ENCODE measurements at regions not wholly inside any gene's neighbourhood (a gene's known extent, or its start where the extent isn't known, plus 50 kb on each side); places are given as distances from the start of the nearest gene placed in this dataset.
"Not testable (repeated sequence)": the region's sequence is repeated elsewhere in the genome, so short reads cannot be mapped to it uniquely, and the experiment has no call there.

DNA sequence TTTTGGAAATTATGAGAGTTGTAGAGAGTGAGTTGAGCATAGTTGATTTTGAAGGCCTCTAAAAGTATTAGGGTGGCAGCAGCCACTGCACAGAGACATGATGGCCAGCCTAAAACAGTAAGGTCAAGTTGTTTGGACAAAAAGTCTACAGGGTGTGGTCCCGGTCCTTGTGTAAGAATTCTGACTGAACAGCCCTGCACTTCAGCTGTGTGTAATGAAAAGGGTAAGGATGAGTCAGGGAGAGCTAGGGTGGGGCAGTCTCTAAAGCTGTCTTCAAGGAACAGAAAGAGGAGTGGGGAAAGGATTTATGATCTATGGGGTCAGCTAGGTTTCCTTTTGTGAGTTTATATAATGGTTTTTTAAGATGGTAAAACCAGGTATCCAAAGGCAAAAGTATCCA lies 284.8 kb downstream of the RPS4Y2 start:
- DNase-seq; H3K27me3 ChIP-seq (ENCODE audit: control insufficient read depth in 3 of 3, insufficient read depth in 3 of 3, low read length in 3 of 3); FAIRE-seq; H3K27ac ChIP-seq (ENCODE audit: low read depth in 1 of 3, low read length in 2 of 3); H3K4me1 ChIP-seq (ENCODE audit: control insufficient read depth in 3 of 3, insufficient read depth in 2 of 3, low read depth in 1 of 3, low read length in 2 of 3); H3K36me3 ChIP-seq (ENCODE audit: control insufficient read depth in 3 of 3, insufficient read depth in 2 of 3, low read depth in 1 of 3, low read length in 3 of 3); H3K4me3 ChIP-seq (ENCODE audit: low read depth in 1 of 3, low read length in 3 of 3); H3K9me3 ChIP-seq (ENCODE audit: control insufficient read depth in 2 of 2, insufficient read depth in 1 of 2, low read depth in 1 of 2, low read length in 1 of 2): not testable (repeated sequence)
- 66 to 78% methylated on average over 1 of the region's 1 CpG; no CpG with 5 or more reads in 1 of the 3 donors for WGBS, 3 donors

DNA sequence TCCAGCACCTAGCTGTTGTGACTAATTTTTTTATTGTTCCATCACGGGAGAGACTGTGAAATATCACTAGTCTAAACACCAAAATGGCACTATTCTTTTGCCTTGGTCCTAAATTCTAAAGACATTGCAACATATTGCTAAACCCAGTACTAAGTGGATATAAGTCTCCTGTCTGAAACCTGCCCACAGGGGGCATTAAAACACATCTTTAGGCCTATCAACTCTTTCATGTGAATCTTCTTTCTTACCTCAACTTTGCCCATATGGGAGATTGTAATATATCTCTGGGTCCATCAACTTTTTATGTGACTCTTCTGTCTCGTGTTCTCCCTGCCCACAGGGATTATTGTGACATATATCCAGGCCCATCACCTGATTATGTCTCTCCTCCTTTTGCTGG lies 317.2 kb downstream of the RPS4Y2 start:
- DNase-seq (no peak), FAIRE-seq (no peak)
- peaks cover 0 to 3% of the 10 kb centered on the region in 2 donors for H3K9me3 ChIP-seq (ENCODE audit: control insufficient read depth in 2 of 2, insufficient read depth in 1 of 2, low read depth in 1 of 2, low read length in 1 of 2)
- H3K27me3 ChIP-seq (ENCODE audit: control insufficient read depth in 3 of 3, insufficient read depth in 3 of 3, low read length in 3 of 3), result no peaks in the 10 kb centered on the region
- H3K27ac ChIP-seq (ENCODE audit: low read depth in 1 of 3, low read length in 2 of 3), result no peak overlapping the region
- whole genome bisulfite sequencing, 3 donors, result 70 to 92% methylated on average over 2 of the region's 2 CpGs; no CpG with 5 or more reads in 1 of the 3 donors
- no peak overlapping the region for H3K4me3 ChIP-seq (ENCODE audit: low read depth in 1 of 3, low read length in 3 of 3)
- no peaks in the 10 kb centered on the region for H3K36me3 ChIP-seq (ENCODE audit: control insufficient read depth in 3 of 3, insufficient read depth in 2 of 3, low read depth in 1 of 3, low read length in 3 of 3)
- no peaks in the 10 kb centered on the region for H3K4me1 ChIP-seq (ENCODE audit: control insufficient read depth in 3 of 3, insufficient read depth in 2 of 3, low read depth in 1 of 3, low read length in 2 of 3)

DNA sequence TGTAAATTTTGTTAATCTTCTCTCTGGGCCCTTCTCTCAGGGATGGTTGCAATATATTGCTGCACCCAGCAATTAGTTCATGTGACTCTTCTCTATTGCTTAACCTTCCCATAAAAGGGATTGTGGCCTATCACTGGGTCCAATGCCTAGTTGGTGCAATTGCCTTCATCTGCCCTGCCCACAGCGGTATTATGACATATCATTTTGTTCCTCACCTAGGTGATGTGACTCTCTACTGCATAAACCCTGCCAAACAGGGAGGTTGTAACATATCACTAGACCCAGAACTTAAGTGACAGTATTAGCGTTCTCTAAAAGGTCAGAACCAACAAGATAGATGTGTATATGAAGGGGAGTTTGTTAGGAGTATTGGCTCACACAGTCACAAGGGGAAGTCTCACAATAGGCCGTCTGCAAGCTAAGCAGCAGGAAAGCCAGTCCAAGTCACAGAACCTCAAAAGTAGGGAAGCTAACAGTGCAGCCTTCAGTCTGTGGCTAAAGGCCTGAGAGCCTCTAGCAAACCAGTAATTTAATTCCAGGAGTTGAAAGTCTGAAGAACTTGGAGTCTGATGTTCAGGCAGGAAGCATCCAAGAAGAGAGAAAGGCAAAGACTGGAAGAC lies 317.8 kb downstream of the RPS4Y2 start:
- no peaks in the 10 kb centered on the region for H3K36me3 ChIP-seq (ENCODE audit: control insufficient read depth in 3 of 3, insufficient read depth in 2 of 3, low read depth in 1 of 3, low read length in 3 of 3)
- 73 to 100% methylated on average over 3 of the region's 3 CpGs; no CpG with 5 or more reads in 1 of the 3 donors for WGBS, 3 donors
- FAIRE-seq (no peak), DNase-seq (peak in 1 of 2 donors; percentile 14)
- H3K4me1 ChIP-seq (ENCODE audit: control insufficient read depth in 3 of 3, insufficient read depth in 2 of 3, low read depth in 1 of 3, low read length in 2 of 3), result no peaks in the 10 kb centered on the region
- no peak overlapping the region for H3K4me3 ChIP-seq (ENCODE audit: low read depth in 1 of 3, low read length in 3 of 3)
- H3K27ac ChIP-seq (ENCODE audit: low read depth in 1 of 3, low read length in 2 of 3), result no peak overlapping the region
- H3K27me3 ChIP-seq (ENCODE audit: control insufficient read depth in 3 of 3, insufficient read depth in 3 of 3, low read length in 3 of 3), result no peaks in the 10 kb centered on the region
- H3K9me3 ChIP-seq (ENCODE audit: control insufficient read depth in 2 of 2, insufficient read depth in 1 of 2, low read depth in 1 of 2, low read length in 1 of 2), result peaks cover 0 to 3% of the 10 kb centered on the region in 2 donors

DNA sequence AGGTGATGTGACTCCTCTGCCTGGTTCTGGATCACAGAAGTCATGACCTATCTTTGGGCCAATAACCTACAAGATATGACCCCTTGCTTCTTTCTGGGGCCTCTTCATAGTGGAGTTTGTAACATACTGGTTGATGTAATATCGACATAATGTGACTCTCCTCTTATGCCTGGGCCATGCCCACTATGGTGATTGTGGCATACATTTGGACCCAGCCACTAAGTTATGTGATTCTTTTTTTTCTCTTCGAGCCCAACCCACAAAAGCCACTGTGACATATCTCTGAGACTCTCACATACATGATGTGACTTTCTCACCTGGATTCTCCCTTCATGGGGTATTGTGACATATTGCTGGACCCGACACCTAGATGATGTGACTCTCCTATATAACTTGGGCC lies 319.8 kb downstream of the RPS4Y2 start:
- Histone ChIP-seq H3K4me1 (ENCODE audit: control insufficient read depth in 3 of 3, insufficient read depth in 2 of 3, low read depth in 1 of 3, low read length in 2 of 3) (no peaks in the 10 kb centered on the region), H3K4me3 (ENCODE audit: low read depth in 1 of 3, low read length in 3 of 3) (no peak overlapping the region), H3K27me3 (ENCODE audit: control insufficient read depth in 3 of 3, insufficient read depth in 3 of 3, low read length in 3 of 3) (no peaks in the 10 kb centered on the region), H3K36me3 (ENCODE audit: control insufficient read depth in 3 of 3, insufficient read depth in 2 of 3, low read depth in 1 of 3, low read length in 3 of 3) (no peaks in the 10 kb centered on the region), H3K27ac (ENCODE audit: low read depth in 1 of 3, low read length in 2 of 3) (no peak overlapping the region), H3K9me3 (ENCODE audit: control insufficient read depth in 2 of 2, insufficient read depth in 1 of 2, low read depth in 1 of 2, low read length in 1 of 2) (peaks cover 0 to 1% of the 10 kb centered on the region in 2 donors)
- DNase-seq (no peak), FAIRE-seq (no peak)
- 74 to 82% methylated on average over 3 of the region's 3 CpGs; no CpG with 5 or more reads in 1 of the 3 donors for WGBS, 3 donors

DNA sequence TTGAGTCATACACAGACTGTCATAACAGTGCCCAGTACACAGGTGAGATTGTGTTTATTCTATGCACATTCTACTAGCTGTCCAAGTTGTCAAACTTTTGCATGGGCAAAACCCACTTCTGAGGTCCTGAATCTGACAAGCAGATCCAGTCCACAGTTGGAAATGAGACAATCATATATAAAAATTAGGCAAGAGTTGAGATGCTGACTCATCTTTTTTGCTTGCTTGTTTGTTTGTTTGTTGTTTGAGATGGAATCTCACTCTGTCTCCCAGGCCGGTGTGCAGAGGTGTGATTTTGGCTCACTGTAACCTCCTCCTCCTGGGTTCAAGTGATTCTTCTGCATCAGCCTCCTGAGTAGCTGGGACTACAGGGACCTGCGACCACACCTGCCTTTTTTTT lies 323.8 kb downstream of the RPS4Y2 start:
- no peak for DNase-seq
- 40 to 100% methylated on average over 1 to 2 of the region's 2 CpGs; no CpG with 5 or more reads in 1 of the 3 donors for WGBS, 3 donors
- no peaks in the 10 kb centered on the region for H3K27me3 ChIP-seq (ENCODE audit: control insufficient read depth in 3 of 3, insufficient read depth in 3 of 3, low read length in 3 of 3)
- H3K36me3 ChIP-seq (ENCODE audit: control insufficient read depth in 3 of 3, insufficient read depth in 2 of 3, low read depth in 1 of 3, low read length in 3 of 3), result no peaks in the 10 kb centered on the region
- FAIRE-seq, result no peak
- H3K4me3 ChIP-seq (ENCODE audit: low read depth in 1 of 3, low read length in 3 of 3), result no peak overlapping the region
- no peak overlapping the region for H3K27ac ChIP-seq (ENCODE audit: low read depth in 1 of 3, low read length in 2 of 3)
- H3K9me3 ChIP-seq (ENCODE audit: control insufficient read depth in 2 of 2, insufficient read depth in 1 of 2, low read depth in 1 of 2, low read length in 1 of 2), result no peaks in the 10 kb centered on the region
- H3K4me1 ChIP-seq (ENCODE audit: control insufficient read depth in 3 of 3, insufficient read depth in 2 of 3, low read depth in 1 of 3, low read length in 2 of 3), result no peaks in the 10 kb centered on the region

DNA sequence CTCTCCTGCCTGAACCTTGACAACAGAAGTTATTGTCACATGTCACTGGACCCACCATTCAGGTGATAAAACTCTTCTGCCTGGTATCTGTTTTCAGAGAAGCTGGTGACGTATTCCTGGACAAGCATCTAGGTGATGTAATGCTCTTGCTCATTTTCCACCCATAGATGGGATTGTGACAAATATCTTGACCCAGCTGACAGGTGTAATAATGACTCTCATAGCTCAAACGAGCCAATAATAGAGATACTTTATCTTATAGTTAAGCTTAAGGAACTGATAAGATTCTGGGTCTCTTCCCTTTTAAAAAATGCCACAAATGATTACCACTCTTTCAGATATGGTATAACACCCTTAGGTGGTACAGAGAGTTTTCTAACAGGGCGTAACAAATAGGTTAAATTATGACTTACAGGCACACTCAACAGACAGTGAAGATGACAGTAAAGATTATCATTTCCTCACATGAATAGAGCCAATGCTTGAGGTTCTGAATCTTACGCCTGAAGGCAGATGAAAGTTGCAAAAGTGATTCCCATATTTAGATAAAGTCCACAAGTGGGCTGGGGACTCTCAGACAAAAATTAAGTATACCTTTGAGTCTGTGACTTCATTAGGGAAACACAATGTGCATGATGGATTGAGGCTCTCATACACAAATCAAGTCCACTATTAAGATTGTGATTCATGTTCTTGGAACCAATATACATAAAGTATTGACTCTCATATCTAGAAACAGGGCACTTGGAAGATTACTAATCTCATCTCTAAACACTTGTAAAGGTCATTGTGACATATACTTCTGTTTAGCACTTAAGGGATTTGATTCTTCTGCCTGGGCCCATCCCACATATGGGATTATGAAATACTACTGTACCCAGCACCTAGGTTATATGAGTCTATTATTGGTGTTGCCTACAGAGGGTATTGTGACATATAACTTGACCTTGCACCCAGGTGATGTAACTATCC lies 326.0 kb downstream of the RPS4Y2 start:
- no peaks in the 10 kb centered on the region for H3K36me3 ChIP-seq (ENCODE audit: control insufficient read depth in 3 of 3, insufficient read depth in 2 of 3, low read depth in 1 of 3, low read length in 3 of 3)
- 50 to 57% methylated on average over 4 of the region's 4 CpGs; no CpG with 5 or more reads in 1 of the 3 donors for WGBS, 3 donors
- no peak overlapping the region for H3K4me3 ChIP-seq (ENCODE audit: low read depth in 1 of 3, low read length in 3 of 3)
- FAIRE-seq (no peak), DNase-seq (peak in 1 of 2 donors; percentile 20)
- H3K27me3 ChIP-seq (ENCODE audit: control insufficient read depth in 3 of 3, insufficient read depth in 3 of 3, low read length in 3 of 3), result no peaks in the 10 kb centered on the region
- H3K27ac ChIP-seq (ENCODE audit: low read depth in 1 of 3, low read length in 2 of 3), result no peak overlapping the region
- H3K4me1 ChIP-seq (ENCODE audit: control insufficient read depth in 3 of 3, insufficient read depth in 2 of 3, low read depth in 1 of 3, low read length in 2 of 3), result no peaks in the 10 kb centered on the region
- H3K9me3 ChIP-seq (ENCODE audit: control insufficient read depth in 2 of 2, insufficient read depth in 1 of 2, low read depth in 1 of 2, low read length in 1 of 2), result peaks cover 0 to 3% of the 10 kb centered on the region in 2 donors

DNA sequence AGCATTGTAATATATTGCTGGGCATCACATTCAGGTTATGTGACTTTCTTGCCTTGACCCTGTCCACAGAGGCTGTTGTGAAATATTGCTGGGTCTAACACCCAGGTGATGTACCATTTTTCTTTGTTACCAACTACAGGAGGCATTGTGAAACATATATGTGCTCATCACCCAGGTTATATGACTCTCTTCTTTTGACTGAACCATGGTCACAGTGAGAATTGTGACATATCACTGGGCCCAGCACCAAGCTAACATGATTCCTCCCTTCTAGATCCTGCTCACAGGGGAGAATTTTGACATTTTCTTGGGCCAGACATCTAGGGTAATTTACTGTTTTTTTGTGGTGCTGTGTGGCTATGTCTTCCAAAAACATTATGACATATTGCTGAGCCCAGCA lies 326.7 kb downstream of the RPS4Y2 start:
- H3K27me3 ChIP-seq (ENCODE audit: control insufficient read depth in 3 of 3, insufficient read depth in 3 of 3, low read length in 3 of 3), result no peaks in the 10 kb centered on the region
- DNase-seq, result no peak
- no peaks in the 10 kb centered on the region for H3K4me1 ChIP-seq (ENCODE audit: control insufficient read depth in 3 of 3, insufficient read depth in 2 of 3, low read depth in 1 of 3, low read length in 2 of 3)
- no peak for FAIRE-seq
- no peak overlapping the region for H3K4me3 ChIP-seq (ENCODE audit: low read depth in 1 of 3, low read length in 3 of 3)
- no peaks in the 10 kb centered on the region for H3K36me3 ChIP-seq (ENCODE audit: control insufficient read depth in 3 of 3, insufficient read depth in 2 of 3, low read depth in 1 of 3, low read length in 3 of 3)
- H3K27ac ChIP-seq (ENCODE audit: low read depth in 1 of 3, low read length in 2 of 3), result no peak overlapping the region
- H3K9me3 ChIP-seq (ENCODE audit: control insufficient read depth in 2 of 2, insufficient read depth in 1 of 2, low read depth in 1 of 2, low read length in 1 of 2), result peaks cover 0 to 3% of the 10 kb centered on the region in 2 donors

DNA sequence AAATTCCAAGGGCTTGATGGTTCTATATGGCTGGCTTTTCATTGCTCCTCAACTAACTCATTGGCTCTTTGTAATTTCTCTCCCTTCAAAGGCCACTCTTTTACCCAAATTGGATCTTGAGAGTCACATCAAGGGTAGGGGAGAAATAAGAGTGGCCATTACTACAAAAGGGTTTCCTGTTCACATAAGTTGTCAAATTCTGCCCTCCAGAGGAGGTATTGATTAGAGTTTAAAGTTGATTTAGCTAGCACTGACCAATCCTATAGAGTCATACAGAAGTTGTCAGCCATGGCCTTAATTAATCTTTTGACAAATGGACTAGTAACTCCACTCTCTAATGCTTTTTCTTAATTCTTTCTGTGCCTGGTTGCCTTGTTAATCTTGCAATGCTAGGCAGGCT lies 336.0 kb downstream of the RPS4Y2 start:
- no peaks in the 10 kb centered on the region for H3K36me3 ChIP-seq (ENCODE audit: control insufficient read depth in 3 of 3, insufficient read depth in 2 of 3, low read depth in 1 of 3, low read length in 3 of 3)
- no peaks in the 10 kb centered on the region for H3K27me3 ChIP-seq (ENCODE audit: control insufficient read depth in 3 of 3, insufficient read depth in 3 of 3, low read length in 3 of 3)
- no peak overlapping the region for H3K27ac ChIP-seq (ENCODE audit: low read depth in 1 of 3, low read length in 2 of 3)
- DNase-seq (no peak), FAIRE-seq (no peak)
- H3K9me3 ChIP-seq (ENCODE audit: control insufficient read depth in 2 of 2, insufficient read depth in 1 of 2, low read depth in 1 of 2, low read length in 1 of 2), result no peaks in the 10 kb centered on the region
- H3K4me3 ChIP-seq (ENCODE audit: low read depth in 1 of 3, low read length in 3 of 3), result no peak overlapping the region
- no peaks in the 10 kb centered on the region for H3K4me1 ChIP-seq (ENCODE audit: control insufficient read depth in 3 of 3, insufficient read depth in 2 of 3, low read depth in 1 of 3, low read length in 2 of 3)

All from small intestine (tissue), 7 donors.